D341Med (cell line): ENCODE measurements at regions not wholly inside any gene's neighbourhood (a gene's known extent, or its start where the extent isn't known, plus 50 kb on each side); places are given as distances from the start of the nearest gene placed in this dataset.

Source experiments
- DNase-seq: peaks from one replicate; pipeline ENCODE4 v3.0.0; 2012; ENCODE audit warnings: low spot score

DNA sequence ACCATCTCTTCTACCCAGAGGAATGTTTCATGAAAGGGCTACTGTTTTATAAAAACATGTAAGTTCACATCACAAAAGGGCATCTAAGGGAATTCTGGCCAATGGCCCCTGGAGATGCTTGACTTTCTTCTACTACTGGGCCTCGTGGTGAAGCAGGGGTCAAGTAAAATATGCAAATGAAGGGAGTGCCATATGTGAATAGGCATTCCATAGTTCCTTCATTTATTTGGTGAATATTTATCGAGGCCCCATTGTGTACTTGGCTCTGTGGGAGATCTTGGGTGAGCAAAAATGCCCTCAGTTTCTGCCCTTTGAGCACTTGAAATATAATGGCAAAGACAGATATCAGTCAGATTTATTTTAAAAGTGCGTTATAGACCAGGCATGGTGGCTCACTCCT lies 101.3 kb upstream of the CACNA2D3 start:
- DNase-seq, result no peak

DNA sequence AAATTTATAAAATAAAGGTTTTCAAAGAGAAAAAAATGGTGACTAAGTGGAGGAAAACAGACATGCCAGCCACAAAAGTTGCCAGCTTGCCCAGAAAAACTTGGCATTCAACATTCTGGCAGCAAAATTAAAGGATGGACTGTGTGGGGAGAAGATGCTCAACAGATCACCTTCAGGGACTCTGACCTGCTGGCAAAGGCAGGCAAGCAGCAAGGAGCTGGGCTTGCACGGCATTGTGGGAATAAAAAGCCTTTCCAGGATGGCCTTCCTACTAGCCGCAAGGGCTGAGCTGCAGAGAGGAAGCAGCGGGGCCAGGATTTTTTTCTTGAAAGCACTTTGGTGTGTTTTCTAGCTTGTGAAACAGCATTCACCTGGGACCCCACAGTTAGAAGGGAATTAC lies 101.9 kb upstream of the CACNA2D3 start:
- DNase-seq, result no peak

DNA sequence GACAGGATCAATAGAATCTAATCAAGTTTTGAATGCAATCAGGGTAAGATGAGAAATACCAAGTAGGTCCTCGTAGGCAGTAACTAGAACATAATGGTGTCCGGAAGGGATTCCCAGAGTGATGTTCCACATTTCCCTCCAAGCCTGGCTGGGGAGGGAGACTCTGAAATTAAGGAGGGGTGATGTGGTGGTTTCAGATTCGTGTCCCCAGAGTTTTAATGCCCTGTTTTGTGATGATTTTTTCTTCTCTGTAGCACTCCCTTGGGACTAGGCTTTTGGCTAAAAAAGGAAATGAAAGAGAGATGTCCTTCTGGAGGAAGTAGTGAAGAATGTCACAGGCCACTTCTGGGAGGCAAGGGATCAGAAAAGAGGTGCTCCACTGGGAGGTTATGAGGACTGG lies 108.3 kb upstream of the CACNA2D3 start:
- no peak for DNase-seq

GRCh38 chr3:54008744-54009143 lies 113.6 kb upstream of the CACNA2D3 start:
- DNase-seq, result no peak

DNA sequence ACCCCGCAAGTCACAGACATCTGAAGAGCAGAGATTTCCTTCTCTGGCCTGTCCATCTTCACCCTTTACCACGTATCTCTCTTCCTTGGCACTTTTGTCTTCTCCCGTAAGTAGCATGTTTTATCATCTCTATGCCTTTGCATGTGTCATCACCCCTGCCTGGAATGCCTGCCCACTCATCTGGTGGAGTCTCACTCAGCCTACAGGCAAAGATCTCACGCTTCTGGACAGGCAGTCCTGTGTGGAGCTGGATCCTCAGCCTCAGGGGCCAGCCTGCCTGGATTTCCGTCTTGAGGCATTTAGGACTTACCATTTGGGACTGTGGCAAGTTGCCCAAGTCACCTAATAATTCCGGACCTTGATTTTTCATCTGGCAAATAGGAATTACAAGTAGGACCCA lies 114.3 kb upstream of the CACNA2D3 start:
- DNase-seq, result no peak

DNA sequence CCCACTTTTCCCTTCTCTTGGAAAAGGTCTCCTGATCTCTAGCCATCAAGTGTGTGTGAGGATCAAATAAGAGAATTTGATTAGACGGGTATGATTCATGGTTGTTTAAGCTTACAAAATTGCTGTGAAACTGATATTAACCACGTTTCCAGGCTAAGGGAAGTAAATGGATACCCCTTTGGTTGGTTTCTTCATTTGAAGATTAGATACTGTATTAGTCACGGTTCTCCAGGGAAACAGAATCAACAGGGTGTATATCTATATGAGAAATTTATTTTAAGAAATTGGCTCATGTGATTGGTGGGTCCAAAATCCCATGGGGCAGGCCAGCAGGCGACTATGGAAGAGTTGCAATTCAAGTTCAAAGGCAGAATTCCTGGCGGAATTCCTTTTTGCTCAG lies 112.7 kb upstream of the SELENOK start:
- DNase-seq, result no peak

- DNase-seq, result no peak
Measured at GRCh38 chr3:54003136-54003535, 111.5 kb upstream of the SELENOK start.

GRCh38 chr3:53999725-54000124 lies 108.1 kb upstream of the SELENOK start:
- no peak for DNase-seq

DNA sequence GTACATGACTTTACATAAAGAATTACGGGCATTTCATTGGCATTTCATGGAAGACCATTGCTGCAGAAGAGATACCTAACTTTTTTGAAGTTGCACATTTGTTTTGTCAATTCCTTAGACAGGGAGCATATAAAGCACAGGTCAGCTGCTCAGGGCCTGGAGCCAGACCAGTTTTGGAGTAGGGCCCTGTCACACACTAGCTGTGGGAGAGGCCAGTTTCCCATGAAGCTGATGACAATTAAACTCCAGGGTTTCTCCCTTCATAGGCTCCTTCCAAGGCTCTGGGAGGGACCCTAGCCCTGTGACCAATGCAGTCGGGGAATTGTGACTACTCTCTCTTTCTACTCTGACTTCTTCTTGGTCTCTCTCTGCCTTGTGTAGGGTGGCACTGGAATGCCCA lies 107.3 kb upstream of the SELENOK start:
- no peak for DNase-seq

- no peak for DNase-seq
Measured at GRCh38 chr3:53997476-53997875, 105.8 kb upstream of the SELENOK start.

- DNase-seq, result no peak
Measured at GRCh38 chr3:53996141-53996874, 104.6 kb upstream of the SELENOK start.

GRCh38 chr3:53994986-53995603 lies 103.4 kb upstream of the SELENOK start:
- DNase-seq, result no peak

- no peak for DNase-seq
Measured at GRCh38 chr3:53991240-53991639, 99.6 kb upstream of the SELENOK start.

DNA sequence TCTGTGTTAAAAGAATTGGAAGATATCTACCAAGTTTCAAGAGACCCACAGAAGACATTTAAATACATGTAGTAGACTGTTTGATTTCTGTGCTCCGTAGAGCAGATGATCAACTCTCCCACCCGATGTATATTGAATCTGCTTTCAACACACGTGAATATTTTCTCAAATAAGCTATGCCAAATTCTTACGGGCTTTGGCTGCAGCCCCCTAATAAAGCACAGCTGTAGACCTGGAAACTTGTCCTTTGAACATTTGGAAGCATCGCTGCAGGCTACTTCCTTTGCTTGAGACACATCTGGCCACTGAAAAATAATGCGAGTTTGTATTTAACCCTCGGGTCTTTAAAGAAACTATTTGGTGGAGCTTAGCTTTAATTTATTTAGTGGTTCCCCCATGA lies 98.3 kb upstream of the SELENOK start:
- DNase-seq, result no peak

- DNase-seq, result no peak
Measured at GRCh38 chr3:53989451-53989850, 97.8 kb upstream of the SELENOK start.

- peak; percentile 45 for DNase-seq
Measured at GRCh38 chr3:53978386-53978785, 86.7 kb upstream of the SELENOK start.

DNA sequence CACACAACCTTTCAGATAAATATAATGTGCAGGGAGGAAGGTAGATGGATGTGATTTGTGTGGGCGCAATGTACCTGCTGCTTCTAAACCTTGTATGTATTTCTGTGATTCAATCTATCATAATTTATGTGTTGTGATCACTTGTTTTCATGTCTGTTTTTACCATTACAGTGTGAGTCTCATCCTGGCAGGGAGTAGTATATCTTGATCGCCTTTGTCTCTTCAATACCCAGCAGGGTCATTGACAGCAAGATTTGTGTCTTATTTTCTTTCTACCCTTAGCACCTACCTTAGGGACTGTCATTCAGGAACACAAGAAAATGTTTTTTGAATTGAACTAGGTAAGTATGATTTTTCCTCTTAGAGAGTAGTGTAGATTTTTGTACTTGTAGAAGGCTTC lies 83.7 kb upstream of the SELENOK start:
- DNase-seq, result no peak

DNA sequence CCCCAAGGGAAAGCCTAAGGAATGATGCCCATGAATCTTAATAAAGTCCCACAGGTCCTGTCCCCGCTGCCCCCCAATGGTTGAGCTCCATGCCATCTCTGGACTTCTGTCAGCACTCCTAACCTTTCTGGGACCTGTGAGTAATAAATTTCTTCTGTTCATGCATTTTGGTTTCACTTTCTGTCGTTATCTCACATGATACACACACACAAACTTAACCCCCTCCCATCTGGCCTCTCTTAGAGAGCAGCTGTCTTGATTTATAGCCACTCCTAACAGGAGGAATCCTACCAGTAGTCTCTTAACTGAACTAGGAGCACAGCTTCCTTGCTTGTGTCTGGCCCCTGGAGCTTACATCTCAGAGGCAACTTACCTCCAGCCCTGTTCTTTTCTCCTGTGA lies 82.7 kb upstream of the SELENOK start:
- DNase-seq, result no peak

GRCh38 chr3:53973905-53974304 lies 82.2 kb upstream of the SELENOK start:
- DNase-seq, result no peak

DNA sequence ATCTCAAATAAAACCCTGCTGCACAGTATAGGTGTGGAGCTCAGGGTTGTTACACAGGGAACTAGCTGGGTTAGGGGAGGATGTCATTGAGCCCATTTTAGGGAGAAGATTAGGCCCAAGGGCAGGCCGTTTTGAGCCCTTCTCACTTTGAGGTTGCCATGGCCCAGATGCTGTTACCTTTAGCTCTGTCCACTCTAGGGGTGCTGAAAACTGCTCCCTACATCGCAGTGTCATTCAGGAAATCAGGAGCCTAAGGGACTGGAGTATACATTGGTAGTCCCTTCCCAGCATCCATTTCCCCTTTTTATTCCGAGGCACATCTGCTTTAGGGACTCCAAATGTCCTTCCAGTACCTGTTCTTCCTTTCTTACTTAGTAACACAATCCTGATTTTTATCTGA lies 79.0 kb upstream of the SELENOK start:
- no peak for DNase-seq

DNA sequence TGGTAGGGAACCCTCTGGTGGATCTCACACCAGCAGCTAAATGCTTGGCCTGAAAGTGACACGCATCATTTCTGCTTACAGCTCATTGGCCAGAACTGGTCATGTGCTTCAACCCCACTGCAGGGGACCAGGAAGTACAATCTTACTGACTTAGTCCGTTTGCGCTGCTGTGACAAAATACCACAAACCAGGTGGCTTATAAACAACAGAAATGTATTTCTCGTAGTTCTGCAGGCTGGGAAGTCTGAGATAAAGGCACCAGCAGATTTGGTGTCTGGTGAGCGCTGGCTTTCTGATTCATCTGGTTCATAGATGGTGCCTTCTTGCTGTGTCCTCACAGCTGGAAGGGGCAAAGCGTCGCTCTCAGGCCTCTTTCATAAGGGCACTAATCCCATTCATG lies 77.4 kb upstream of the SELENOK start:
- DNase-seq, result no peak

- DNase-seq, result no peak
Measured at GRCh38 chr3:53965291-53965690, 73.6 kb upstream of the SELENOK start.

DNA sequence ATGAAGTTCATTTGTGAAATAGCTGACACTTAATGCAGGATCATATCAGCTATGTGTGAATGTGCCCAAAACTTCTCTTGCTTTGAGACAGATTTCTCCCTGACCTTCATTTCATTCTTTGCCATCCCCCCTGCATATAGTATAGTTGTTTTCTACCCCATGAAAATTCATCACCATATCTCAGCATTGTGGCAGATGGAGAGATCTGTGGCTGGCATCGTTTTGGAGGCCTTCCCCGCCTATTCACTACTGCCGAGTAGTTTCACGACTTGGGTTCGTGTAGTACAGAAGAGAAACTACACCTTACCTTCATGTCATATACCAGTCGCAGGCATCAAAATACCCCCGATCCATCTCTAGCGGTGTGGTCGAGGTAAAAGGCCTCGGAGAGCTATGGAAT lies 66.2 kb upstream of the SELENOK start:
- no peak for DNase-seq

DNA sequence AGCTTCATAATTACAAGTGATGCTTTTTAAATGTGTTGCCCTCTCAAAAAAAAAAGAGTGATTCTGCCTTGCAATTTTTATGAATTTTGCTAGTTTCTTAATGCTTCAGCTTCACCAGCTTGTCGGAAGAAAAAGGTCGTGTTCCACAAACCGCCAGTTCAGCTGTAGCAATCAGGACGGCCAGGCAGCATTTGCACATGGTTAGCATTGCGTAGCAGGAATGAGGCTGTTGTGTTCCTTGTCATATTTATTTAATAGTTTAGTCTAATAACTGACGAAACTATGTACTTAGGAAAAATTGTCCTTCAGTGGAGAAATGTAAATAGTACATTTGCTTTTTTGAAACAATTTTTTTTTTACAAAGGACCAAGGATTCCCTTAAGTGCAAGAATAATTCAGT lies 64.9 kb upstream of the SELENOK start:
- DNase-seq, result no peak
